IPS-15b (cell line): ENCODE measurements at regions not wholly inside any gene's neighbourhood (a gene's known extent, or its start where the extent isn't known, plus 50 kb on each side); places are given as distances from the start of the nearest gene placed in this dataset.
"Not testable (repeated sequence)": the region's sequence is repeated elsewhere in the genome, so short reads cannot be mapped to it uniquely, and the experiment has no call there.

Experiments
- H3K27me3 ChIP-seq: one replicate; pipeline ENCODE4 v1.6.1; 2013; ENCODE audit warnings: low read length; ENCODE audit not compliant: control insufficient read depth, insufficient read depth
- H3K36me3 ChIP-seq: one replicate; pipeline ENCODE4 v1.6.1; 2013; ENCODE audit warnings: low read length; ENCODE audit not compliant: control insufficient read depth, insufficient read depth
- H3K4me1 ChIP-seq: one replicate; pipeline ENCODE4 v1.6.1; 2013; ENCODE audit warnings: mild to moderate bottlenecking, low read length; ENCODE audit not compliant: control insufficient read depth, insufficient read depth
- H3K4me3 ChIP-seq: one replicate; pipeline ENCODE4 v1.5.1; 2013; ENCODE audit warnings: low read depth, low read length
- H3K9ac ChIP-seq: one replicate; pipeline ENCODE4 v1.6.1; 2013; ENCODE audit warnings: low read depth, mild to moderate bottlenecking, low read length
- H3K9me3 ChIP-seq: one replicate; pipeline ENCODE4 v1.6.1; 2013; ENCODE audit warnings: mild to moderate bottlenecking, low read length; ENCODE audit not compliant: control insufficient read depth, insufficient read depth

DNA sequence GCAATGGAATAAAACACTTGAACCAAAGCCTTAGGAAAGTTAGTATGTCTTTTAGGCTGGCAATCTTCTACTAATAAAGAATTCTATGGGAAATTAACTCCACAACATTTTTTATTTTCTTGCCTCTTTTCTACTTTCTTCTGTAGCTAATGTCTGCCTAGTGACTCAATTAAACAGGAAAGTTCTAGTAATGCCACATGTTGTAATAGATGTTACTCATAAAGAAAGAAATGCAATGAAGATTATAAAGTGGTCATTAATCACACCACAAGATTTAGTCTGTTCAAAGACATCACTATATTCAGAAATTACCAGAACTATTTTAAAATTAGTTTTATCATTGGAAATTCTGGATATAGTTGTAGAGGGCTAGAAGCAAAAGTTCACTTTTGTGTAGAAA, 329.7 kb downstream of the SI start:
- no peaks in the 10 kb centered on the region for H3K36me3 ChIP-seq
- no peaks in the 10 kb centered on the region for H3K4me1 ChIP-seq
- no peaks in the 10 kb centered on the region for H3K9me3 ChIP-seq
- no peak overlapping the region for H3K4me3 ChIP-seq
- H3K27me3 ChIP-seq = no peaks in the 10 kb centered on the region
- no peak overlapping the region for H3K9ac ChIP-seq

DNA sequence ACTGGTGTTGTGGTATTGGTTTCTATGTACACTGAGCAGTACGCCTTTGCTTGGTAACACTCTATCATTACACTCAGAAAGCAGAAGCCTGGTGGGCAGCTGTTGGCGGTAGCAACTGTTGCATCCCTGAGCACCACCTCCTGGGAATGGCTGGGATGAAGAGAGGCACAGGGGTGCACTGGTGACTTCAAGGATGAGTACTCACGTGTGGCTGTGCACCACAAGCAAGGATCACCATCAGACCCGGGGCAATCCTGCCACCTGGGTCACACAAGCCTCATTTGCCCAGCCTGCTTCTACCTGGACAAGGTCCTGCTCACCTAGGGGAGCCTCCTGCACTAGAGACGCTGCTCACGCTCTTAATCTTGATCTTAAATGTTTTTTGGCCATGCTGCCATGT, 336.4 kb downstream of the SI start:
- Histone ChIP-seq H3K36me3 (no peaks in the 10 kb centered on the region), H3K4me1 (no peaks in the 10 kb centered on the region), H3K9me3 (no peaks in the 10 kb centered on the region), H3K27me3 (no peaks in the 10 kb centered on the region), H3K9ac (no peak overlapping the region), H3K4me3 (no peak overlapping the region)

GRCh38 chr3:164737174-164737573, 341.1 kb downstream of the SI start:
- no peaks in the 10 kb centered on the region for H3K4me1 ChIP-seq
- no peaks in the 10 kb centered on the region for H3K27me3 ChIP-seq
- no peak overlapping the region for H3K9ac ChIP-seq
- no peak overlapping the region for H3K4me3 ChIP-seq
- no peaks in the 10 kb centered on the region for H3K36me3 ChIP-seq
- no peaks in the 10 kb centered on the region for H3K9me3 ChIP-seq

- no peaks in the 10 kb centered on the region for H3K36me3 ChIP-seq
- H3K4me1 ChIP-seq = no peaks in the 10 kb centered on the region
- H3K9me3 ChIP-seq = no peaks in the 10 kb centered on the region
- H3K4me3 ChIP-seq = no peak overlapping the region
- no peak overlapping the region for H3K9ac ChIP-seq
- no peaks in the 10 kb centered on the region for H3K27me3 ChIP-seq
These were observed 346.1 kb downstream of the SI start for GRCh38 chr3:164732166-164732565.

DNA sequence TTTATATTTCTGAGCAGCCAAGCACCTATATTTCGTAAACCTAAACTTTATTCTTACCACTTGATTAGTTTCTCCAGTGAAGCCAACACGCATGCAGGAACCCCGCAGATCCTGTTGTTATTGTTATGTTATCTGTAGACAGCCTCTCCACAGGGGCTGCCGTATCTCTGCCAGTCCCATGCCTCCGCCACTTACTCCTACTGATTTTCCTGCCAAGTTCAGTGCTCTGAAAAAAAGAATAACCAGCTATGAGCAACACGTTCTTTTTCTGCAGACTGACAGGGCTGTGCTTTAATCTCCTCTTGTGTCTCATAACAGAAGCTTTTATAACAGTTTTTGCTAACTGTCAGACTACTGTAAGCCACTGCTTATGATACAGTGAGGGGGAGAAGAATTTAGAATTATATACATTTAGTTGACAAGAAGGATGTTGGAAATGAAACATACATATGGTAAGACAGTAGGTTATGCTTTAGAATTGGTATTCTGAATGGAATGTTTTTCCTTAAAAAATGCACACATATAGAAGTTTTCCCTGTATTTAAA, 347.4 kb downstream of the SI start:
- H3K9me3 ChIP-seq = no peaks in the 10 kb centered on the region
- no peak overlapping the region for H3K4me3 ChIP-seq
- H3K27me3 ChIP-seq = no peaks in the 10 kb centered on the region
- no peaks in the 10 kb centered on the region for H3K36me3 ChIP-seq
- H3K4me1 ChIP-seq = no peaks in the 10 kb centered on the region
- H3K9ac ChIP-seq = no peak overlapping the region

DNA sequence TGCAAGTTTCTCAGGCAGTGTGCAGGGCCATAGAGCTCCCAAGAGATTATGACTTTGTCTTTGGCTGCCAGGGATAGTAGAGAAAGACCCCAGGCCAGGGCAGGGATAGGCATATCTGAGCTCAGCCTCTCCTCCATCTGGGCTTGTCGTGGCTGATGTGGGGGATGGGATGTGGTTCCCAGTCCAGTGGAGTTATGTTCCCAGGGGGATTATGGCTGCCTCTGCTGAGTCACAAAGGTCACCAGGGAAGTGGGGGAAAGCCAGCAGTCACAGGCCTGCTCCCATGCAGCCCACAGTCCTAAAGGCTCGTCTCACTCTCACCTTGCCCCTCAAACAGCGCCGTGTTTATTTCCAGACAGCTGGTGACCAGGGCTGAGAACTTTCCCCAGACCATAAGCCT, 354.9 kb downstream of the SI start:
- no peaks in the 10 kb centered on the region for H3K27me3 ChIP-seq

DNA sequence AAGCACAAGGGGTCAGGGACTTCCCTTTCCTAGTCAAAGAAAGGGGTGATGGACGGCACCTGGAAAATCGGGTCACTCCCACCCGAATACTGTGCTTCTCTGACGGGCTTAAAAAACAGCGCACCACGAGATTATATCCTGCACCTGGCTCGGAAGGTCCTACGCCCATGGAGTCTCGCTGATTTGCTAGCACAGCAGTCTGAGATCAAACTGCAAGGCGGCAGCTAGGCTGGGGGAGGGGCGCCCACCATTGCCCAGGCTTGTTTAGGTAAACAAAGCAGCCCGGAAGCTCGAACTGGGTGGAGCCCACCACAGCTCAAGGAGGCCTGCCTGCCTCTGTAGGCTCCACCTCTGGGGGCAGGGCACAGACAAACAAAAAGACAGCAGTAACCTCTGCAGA, 375.5 kb downstream of the SI start:
- not testable (repeated sequence) for H3K4me3 ChIP-seq, H3K9me3 ChIP-seq, H3K36me3 ChIP-seq, H3K4me1 ChIP-seq, H3K27me3 ChIP-seq, H3K9ac ChIP-seq

More for the DNA sequence above, 354.9 kb downstream of the SI start:
- no peaks in the 10 kb centered on the region for H3K9me3 ChIP-seq
- no peak overlapping the region for H3K9ac ChIP-seq
- H3K4me1 ChIP-seq = no peaks in the 10 kb centered on the region
- H3K4me3 ChIP-seq = no peak overlapping the region
- H3K36me3 ChIP-seq = no peaks in the 10 kb centered on the region

DNA sequence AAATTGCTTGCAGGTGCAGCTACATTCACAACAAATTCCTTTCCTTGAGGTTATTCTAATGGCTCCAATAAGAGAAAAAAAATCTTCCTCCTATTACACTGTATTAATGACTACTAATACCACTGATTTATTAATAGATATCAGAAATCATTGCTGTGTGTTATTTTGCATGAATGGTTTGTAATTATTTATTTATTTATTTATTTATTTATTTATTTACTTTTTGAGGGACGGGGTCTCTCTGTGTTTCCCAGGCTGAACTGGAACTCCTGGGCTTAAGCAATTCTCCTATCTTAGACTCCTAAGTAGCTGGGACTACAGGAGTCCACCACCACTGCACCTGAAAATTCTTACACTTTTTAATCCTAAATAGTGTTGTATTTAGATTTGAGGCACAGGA, 390.4 kb downstream of the SI start:
- no peaks in the 10 kb centered on the region for H3K27me3 ChIP-seq
- H3K4me1 ChIP-seq = no peaks in the 10 kb centered on the region
- no peaks in the 10 kb centered on the region for H3K36me3 ChIP-seq
- H3K9me3 ChIP-seq = no peaks in the 10 kb centered on the region
- H3K4me3 ChIP-seq = no peak overlapping the region
- H3K9ac ChIP-seq = no peak overlapping the region

GRCh38 chr3:164687211-164687610, 391.1 kb downstream of the SI start:
- Histone ChIP-seq H3K36me3 (no peaks in the 10 kb centered on the region), H3K4me1 (no peaks in the 10 kb centered on the region), H3K27me3 (no peaks in the 10 kb centered on the region), H3K9ac (no peak overlapping the region), H3K9me3 (no peaks in the 10 kb centered on the region), H3K4me3 (no peak overlapping the region)

DNA sequence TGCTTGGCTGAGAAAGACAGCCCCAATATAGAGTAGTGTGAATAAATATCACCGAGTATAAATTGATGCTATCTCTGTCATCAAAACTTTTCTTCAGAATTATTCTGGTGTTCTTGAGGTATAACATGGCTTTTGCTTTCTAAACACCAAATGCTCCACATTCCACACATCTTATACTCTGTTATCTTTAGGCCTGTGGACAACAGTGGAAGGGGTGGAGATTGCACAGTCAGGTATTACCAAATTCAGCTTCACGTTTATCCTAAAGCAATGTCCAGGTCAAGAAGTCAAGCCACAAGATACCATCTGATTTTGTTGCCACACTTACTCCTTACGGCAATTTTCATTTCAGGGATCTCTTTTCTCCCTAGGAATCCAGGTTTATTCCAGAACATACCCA, 394.8 kb downstream of the SI start:
- no peak overlapping the region for H3K9ac ChIP-seq
- no peaks in the 10 kb centered on the region for H3K36me3 ChIP-seq
- no peaks in the 10 kb centered on the region for H3K9me3 ChIP-seq
- H3K27me3 ChIP-seq = no peaks in the 10 kb centered on the region
- no peaks in the 10 kb centered on the region for H3K4me1 ChIP-seq
- H3K4me3 ChIP-seq = no peak overlapping the region

DNA sequence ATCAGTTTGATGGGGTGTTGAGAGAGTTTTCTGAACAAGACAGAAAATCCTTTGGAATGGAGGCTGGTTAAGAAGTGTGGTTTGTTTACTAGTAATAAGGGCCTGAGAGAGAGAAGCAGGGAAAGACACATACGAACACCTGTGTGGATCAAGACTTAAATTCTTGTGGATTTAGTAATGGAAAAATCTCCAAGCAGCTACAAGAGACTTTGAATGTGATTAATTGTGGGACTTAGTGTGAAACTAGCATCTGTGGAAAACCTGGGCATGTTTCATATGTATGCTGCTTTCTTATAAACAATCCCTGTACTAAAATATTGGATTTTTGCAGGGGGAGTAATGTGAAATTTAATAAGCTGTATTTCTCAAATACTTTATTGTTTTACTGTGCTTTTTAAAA, 399.1 kb downstream of the SI start:
- no peak overlapping the region for H3K4me3 ChIP-seq
- no peaks in the 10 kb centered on the region for H3K9me3 ChIP-seq
- no peaks in the 10 kb centered on the region for H3K27me3 ChIP-seq
- no peaks in the 10 kb centered on the region for H3K36me3 ChIP-seq
- H3K4me1 ChIP-seq = no peaks in the 10 kb centered on the region
- H3K9ac ChIP-seq = no peak overlapping the region

GRCh38 chr3:164677317-164677716, 401.0 kb downstream of the SI start:
- Histone ChIP-seq H3K9me3 (no peaks in the 10 kb centered on the region), H3K27me3 (no peaks in the 10 kb centered on the region), H3K4me3 (no peak overlapping the region), H3K4me1 (no peaks in the 10 kb centered on the region), H3K9ac (no peak overlapping the region), H3K36me3 (no peaks in the 10 kb centered on the region)

- Histone ChIP-seq H3K4me1 (no peaks in the 10 kb centered on the region), H3K9me3 (no peaks in the 10 kb centered on the region), H3K27me3 (no peaks in the 10 kb centered on the region), H3K4me3 (no peak overlapping the region), H3K9ac (no peak overlapping the region), H3K36me3 (no peaks in the 10 kb centered on the region)
These were observed 404.6 kb downstream of the SI start for GRCh38 chr3:164673738-164674137.
